ENCODE measurements at regions not wholly inside any gene's neighbourhood (a gene's known extent, or its start where the extent isn't known, plus 50 kb on each side); places are given as distances from the start of the nearest gene placed in this dataset.
A peak's percentile ranks its signal among the peaks of the same experiment; 100 is the strongest.

DNA sequence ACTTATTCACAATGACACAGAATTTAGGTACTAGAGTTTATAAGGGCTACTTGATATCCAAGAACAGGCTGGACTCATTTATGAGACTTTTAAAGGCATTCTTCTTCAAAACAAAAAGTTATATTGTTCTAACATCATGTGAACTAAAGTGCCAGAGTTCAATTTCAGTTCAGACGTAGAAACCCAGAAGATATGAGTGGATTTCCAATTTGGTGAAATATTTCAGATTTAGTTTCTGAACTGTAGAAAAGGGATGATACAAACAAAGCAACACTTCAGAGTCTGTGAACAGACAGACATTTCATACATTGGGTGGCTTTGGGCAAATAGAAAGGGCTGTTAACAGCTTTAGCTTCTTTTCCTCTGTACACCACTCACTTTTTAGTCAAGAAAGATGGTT is 384.0 kb downstream of the NR2F1-AS1 start:
- no peak overlapping the region for H3K4me3 Mint-ChIP-seq (ENCODE audit: low read depth, unreplicated experiment)
- peaks cover 35% of the 10 kb centered on the region for H3K4me1 Mint-ChIP-seq (ENCODE audit: low read depth, unreplicated experiment)
- TF ChIP-seq, protein P1, sequence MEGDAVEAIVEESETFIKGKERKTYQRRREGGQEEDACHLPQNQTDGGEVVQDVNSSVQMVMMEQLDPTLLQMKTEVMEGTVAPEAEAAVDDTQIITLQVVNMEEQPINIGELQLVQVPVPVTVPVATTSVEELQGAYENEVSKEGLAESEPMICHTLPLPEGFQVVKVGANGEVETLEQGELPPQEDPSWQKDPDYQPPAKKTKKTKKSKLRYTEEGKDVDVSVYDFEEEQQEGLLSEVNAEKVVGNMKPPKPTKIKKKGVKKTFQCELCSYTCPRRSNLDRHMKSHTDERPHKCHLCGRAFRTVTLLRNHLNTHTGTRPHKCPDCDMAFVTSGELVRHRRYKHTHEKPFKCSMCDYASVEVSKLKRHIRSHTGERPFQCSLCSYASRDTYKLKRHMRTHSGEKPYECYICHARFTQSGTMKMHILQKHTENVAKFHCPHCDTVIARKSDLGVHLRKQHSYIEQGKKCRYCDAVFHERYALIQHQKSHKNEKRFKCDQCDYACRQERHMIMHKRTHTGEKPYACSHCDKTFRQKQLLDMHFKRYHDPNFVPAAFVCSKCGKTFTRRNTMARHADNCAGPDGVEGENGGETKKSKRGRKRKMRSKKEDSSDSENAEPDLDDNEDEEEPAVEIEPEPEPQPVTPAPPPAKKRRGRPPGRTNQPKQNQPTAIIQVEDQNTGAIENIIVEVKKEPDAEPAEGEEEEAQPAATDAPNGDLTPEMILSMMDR (IDR thresholded peaks at IDR 0.05; ENCODE audit: unreplicated experiment) = no peak
- no TSS peak for BruUV-seq (replicated peaks)
- H3K36me3 Mint-ChIP-seq (ENCODE audit: insufficient read depth, unreplicated experiment) = no peaks in the 10 kb centered on the region
- DNase-seq = no peak
- H3K9me3 Mint-ChIP-seq (ENCODE audit: low read depth, unreplicated experiment) = no peaks in the 10 kb centered on the region
- H3K27me3 Mint-ChIP-seq (ENCODE audit: unreplicated experiment) = no peaks in the 10 kb centered on the region
- CTCF ChIA-PET = no interaction called here
- no peak overlapping the region for H3K27ac Mint-ChIP-seq (ENCODE audit: unreplicated experiment)
- intact Hi-C loops (cut with micrococcal nuclease; ENCODE audit: unreplicated experiment) = no loop called here

DNA sequence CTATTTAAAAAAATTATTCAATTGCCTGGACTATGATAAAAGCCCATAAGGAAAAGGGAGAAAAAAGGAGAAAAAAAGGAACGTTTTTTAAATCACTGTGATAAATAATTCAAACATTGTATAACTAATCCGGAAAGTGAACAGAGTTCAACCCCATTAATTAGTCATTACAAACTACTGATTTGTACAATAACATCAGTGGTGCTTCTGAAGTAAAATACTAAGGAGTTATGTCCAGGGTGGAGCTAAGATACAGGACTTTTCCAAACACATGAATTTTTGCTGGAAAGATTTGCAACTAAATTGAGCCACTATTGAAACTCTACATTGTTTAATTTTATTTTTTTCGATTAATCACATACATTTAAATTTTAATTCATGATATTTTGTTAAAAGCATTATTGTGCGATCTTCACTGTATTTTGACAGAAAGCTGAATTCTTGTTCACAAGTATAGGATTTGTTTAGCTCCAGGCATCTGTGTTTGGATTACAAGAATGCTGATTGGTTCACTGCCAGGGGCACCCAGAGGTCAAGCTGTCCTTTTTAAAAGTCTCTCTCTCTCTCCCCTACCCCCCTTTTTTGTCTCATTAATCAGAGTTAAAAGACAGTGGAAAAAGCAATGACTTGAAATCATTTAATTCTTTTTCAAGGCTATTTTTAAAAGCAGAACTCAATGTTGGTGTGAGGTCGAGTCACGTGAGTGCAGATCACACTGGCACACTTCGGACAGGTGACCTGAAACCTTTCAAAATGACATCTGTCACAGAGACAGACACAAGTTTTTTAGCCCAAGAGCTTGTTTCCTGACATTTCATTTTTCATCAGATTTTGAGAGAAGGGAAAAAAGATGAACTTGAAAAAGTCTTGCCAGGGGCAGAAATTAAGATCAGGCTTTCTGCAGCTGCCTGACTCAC is 387.3 kb downstream of the NR2F1-AS1 start:
- no peaks in the 10 kb centered on the region for H3K27me3 Mint-ChIP-seq (ENCODE audit: unreplicated experiment)
- CTCF ChIA-PET = no interaction called here
- DNase-seq = no peak
- peaks cover 66% of the 10 kb centered on the region for H3K4me1 Mint-ChIP-seq (ENCODE audit: low read depth, unreplicated experiment)
- no peak overlapping the region for H3K4me3 Mint-ChIP-seq (ENCODE audit: low read depth, unreplicated experiment)
- TF ChIP-seq, protein P1 (IDR thresholded peaks at IDR 0.05; ENCODE audit: unreplicated experiment) = no peak
- no peaks in the 10 kb centered on the region for H3K36me3 Mint-ChIP-seq (ENCODE audit: insufficient read depth, unreplicated experiment)
- intact Hi-C loops (cut with micrococcal nuclease; ENCODE audit: unreplicated experiment) = loop anchor here (2.0 to 5.0 kb wide), 3 partner anchors 31 to 276 kb away; no protein-coding TSS in a partner anchor
- peak overlapping the region; percentile 57 for H3K27ac Mint-ChIP-seq (ENCODE audit: unreplicated experiment)
- peaks cover 4% of the 10 kb centered on the region for H3K9me3 Mint-ChIP-seq (ENCODE audit: low read depth, unreplicated experiment)
- BruUV-seq (replicated peaks) = no TSS peak

DNA sequence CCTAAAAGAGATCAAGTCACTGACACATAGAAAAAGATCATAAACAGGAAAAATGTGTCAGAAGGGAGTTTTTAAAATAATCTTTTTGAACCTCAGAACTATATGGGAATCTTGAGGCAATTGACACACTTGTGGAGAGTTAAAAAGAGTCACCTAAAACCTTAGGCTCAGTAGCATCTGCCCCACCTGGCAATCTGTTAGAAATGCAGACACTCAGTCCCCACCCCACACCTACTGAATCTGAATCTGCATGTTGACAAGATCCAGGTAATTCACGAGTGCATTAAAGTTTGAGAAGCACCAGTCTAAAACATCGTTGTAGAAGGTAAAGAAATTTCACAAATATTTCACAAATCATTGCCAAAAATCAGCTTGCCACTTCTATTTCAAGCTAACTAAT is 388.3 kb downstream of the NR2F1-AS1 start:
- BruUV-seq (replicated peaks) = no TSS peak
- TF ChIP-seq, protein P1 (IDR thresholded peaks at IDR 0.05; ENCODE audit: unreplicated experiment) = no peak
- Mint-ChIP-seq H3K27me3 (ENCODE audit: unreplicated experiment) (no peaks in the 10 kb centered on the region), H3K4me1 (ENCODE audit: low read depth, unreplicated experiment) (peaks cover 74% of the 10 kb centered on the region), H3K9me3 (ENCODE audit: low read depth, unreplicated experiment) (peaks cover 4% of the 10 kb centered on the region), H3K36me3 (ENCODE audit: insufficient read depth, unreplicated experiment) (no peaks in the 10 kb centered on the region), H3K4me3 (ENCODE audit: low read depth, unreplicated experiment) (no peak overlapping the region), H3K27ac (ENCODE audit: unreplicated experiment) (peak overlapping the region; percentile 57)
- intact Hi-C loops (cut with micrococcal nuclease; ENCODE audit: unreplicated experiment) = loop anchor here (2.0 to 5.0 kb wide), 3 partner anchors 30 to 275 kb away; no protein-coding TSS in a partner anchor
- DNase-seq = no peak
- CTCF ChIA-PET = interaction anchor here (1.0 kb wide), 1 partner anchor 100 kb away, joined by 4 read pairs; no protein-coding TSS in a partner anchor

DNA sequence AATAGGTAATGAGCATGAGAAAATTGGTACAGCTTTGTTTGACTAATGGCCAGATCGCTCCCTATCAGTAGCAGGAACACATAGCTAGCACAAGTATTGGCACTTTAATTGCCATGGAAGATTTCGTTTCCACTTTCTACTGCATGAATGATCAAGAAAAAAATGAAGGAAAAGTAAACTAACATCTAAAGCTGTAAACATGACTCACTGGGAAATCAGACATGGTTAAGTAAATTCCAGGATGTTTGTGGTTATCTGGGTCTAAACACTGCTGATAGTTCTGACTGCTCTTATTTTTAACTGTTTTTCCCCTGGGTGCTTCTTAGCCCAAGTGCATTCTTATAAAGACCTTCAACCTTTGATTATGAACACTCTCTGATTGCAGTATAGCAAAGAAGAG is 388.9 kb downstream of the NR2F1-AS1 start:
- Mint-ChIP-seq H3K27me3 (ENCODE audit: unreplicated experiment) (no peaks in the 10 kb centered on the region), H3K27ac (ENCODE audit: unreplicated experiment) (peak overlapping the region; percentile 57), H3K9me3 (ENCODE audit: low read depth, unreplicated experiment) (peaks cover 4% of the 10 kb centered on the region), H3K36me3 (ENCODE audit: insufficient read depth, unreplicated experiment) (no peaks in the 10 kb centered on the region), H3K4me1 (ENCODE audit: low read depth, unreplicated experiment) (peaks cover 72% of the 10 kb centered on the region), H3K4me3 (ENCODE audit: low read depth, unreplicated experiment) (no peak overlapping the region)
- BruUV-seq (replicated peaks) = no TSS peak
- no peak for DNase-seq
- intact Hi-C loops (cut with micrococcal nuclease; ENCODE audit: unreplicated experiment) = loop anchor here (2.0 to 5.0 kb wide), 3 partner anchors 29 to 275 kb away; no protein-coding TSS in a partner anchor
- CTCF ChIA-PET = interaction anchor here (1.0 kb wide), 1 partner anchor 100 kb away, joined by 4 read pairs; no protein-coding TSS in a partner anchor
- TF ChIP-seq, protein P1 (IDR thresholded peaks at IDR 0.05; ENCODE audit: unreplicated experiment) = no peak
